H9 (cell line): ENCODE measurements at regions not wholly inside any gene's neighbourhood (a gene's known extent, or its start where the extent isn't known, plus 50 kb on each side); places are given as distances from the start of the nearest gene placed in this dataset.
"Not testable (repeated sequence)": the region's sequence is repeated elsewhere in the genome, so short reads cannot be mapped to it uniquely, and the experiment has no call there.

ENCODE experiments used
- DNase-seq: peaks from one replicate; pipeline ENCODE4 v3.0.0-alpha.2; 2017
- H2AFZ ChIP-seq: one replicate; pipeline ENCODE4 v1.6.1; 2013; ENCODE audit warnings: mild to moderate bottlenecking, low read length, control low read depth, moderate library complexity
- H2AK5ac ChIP-seq: 2 replicates; pipeline ENCODE4 v1.6.1; 2013; ENCODE audit warnings: low read length, control low read depth, mixed read lengths; ENCODE audit not compliant: insufficient read length
- H2BK120ac ChIP-seq: one replicate; pipeline ENCODE4 v1.6.1; 2013; ENCODE audit warnings: low read depth, mild to moderate bottlenecking, low read length, control low read depth, inconsistent platforms; ENCODE audit not compliant: poor library complexity, severe bottlenecking
- H2BK12ac ChIP-seq: 2 replicates; pipeline ENCODE4 v1.6.1; 2013; ENCODE audit warnings: low read length, control low read depth, mixed read lengths, low read depth; ENCODE audit not compliant: insufficient read length
- H2BK15ac ChIP-seq: 2 replicates; pipeline ENCODE4 v1.6.1; 2013; ENCODE audit warnings: low read depth, low read length, control low read depth
- H2BK20ac ChIP-seq: one replicate; pipeline ENCODE4 v1.6.1; 2013; ENCODE audit warnings: low read depth, mild to moderate bottlenecking, low read length, control low read depth, inconsistent platforms; ENCODE audit not compliant: poor library complexity, severe bottlenecking
- H2BK5ac ChIP-seq: 2 replicates; pipeline ENCODE4 v1.6.1; 2013; ENCODE audit warnings: low read length, control low read depth, mixed read lengths; ENCODE audit not compliant: insufficient read length
- H3K14ac ChIP-seq: 2 replicates; pipeline ENCODE4 v1.6.1; 2013; ENCODE audit warnings: low read length, control low read depth; ENCODE audit not compliant: insufficient read depth
- H3K18ac ChIP-seq: 2 replicates; pipeline ENCODE4 v1.6.1; 2013; ENCODE audit warnings: low read depth, mild to moderate bottlenecking, mixed read lengths, low read length, control low read depth; ENCODE audit not compliant: insufficient read length
- H3K23ac ChIP-seq: 2 replicates; pipeline ENCODE4 v1.6.1; 2013; ENCODE audit warnings: low read length, control low read depth, mixed read lengths, low read depth; ENCODE audit not compliant: insufficient read length
- H3K23me2 ChIP-seq: 2 replicates; pipeline ENCODE4 v1.6.1; 2013; ENCODE audit warnings: low read depth, mild to moderate bottlenecking, mixed read lengths, low read length, control low read depth; ENCODE audit not compliant: insufficient read length, poor library complexity, severe bottlenecking
- H3K27ac ChIP-seq: 2 replicates; pipeline ENCODE4 v1.5.1; 2013; ENCODE audit warnings: low read length, control low read depth, mixed read lengths, low read depth; ENCODE audit not compliant: insufficient read length
- H3K27me3 ChIP-seq: 2 replicates; pipeline ENCODE4 v1.6.1; 2013; ENCODE audit warnings: low read length, control low read depth, inconsistent platforms; ENCODE audit not compliant: insufficient read depth
- H3K4ac ChIP-seq: 2 replicates; pipeline ENCODE4 v1.6.1; 2013; ENCODE audit warnings: low read depth, mild to moderate bottlenecking, control low read depth, inconsistent platforms, low read length, moderate library complexity
- H3K4me1 ChIP-seq: 2 replicates; pipeline ENCODE4 v1.6.1; 2013; ENCODE audit warnings: low read length, control low read depth, inconsistent platforms; ENCODE audit not compliant: insufficient read depth
- H3K4me2 ChIP-seq: 2 replicates; pipeline ENCODE4 v1.6.1; 2013; ENCODE audit warnings: low read length, control low read depth, mixed read lengths; ENCODE audit not compliant: insufficient read length, insufficient read depth
- H3K56ac ChIP-seq: 2 replicates; pipeline ENCODE4 v1.6.1; 2013; ENCODE audit warnings: low read depth, mild to moderate bottlenecking, mixed read lengths, low read length, control low read depth; ENCODE audit not compliant: insufficient read length
- H3K79me1 ChIP-seq: 2 replicates; pipeline ENCODE4 v1.6.1; 2013; ENCODE audit warnings: low read depth, mild to moderate bottlenecking, moderate library complexity, low read length, control low read depth, inconsistent platforms; ENCODE audit not compliant: insufficient read depth, poor library complexity, severe bottlenecking
- H3K79me2 ChIP-seq: 2 replicates; pipeline ENCODE4 v1.6.1; 2013; ENCODE audit warnings: low read length, control low read depth, inconsistent platforms; ENCODE audit not compliant: insufficient read depth
- H3K9ac ChIP-seq: 2 replicates; pipeline ENCODE4 v1.6.1; 2013; ENCODE audit warnings: low read length, control low read depth, mixed read lengths; ENCODE audit not compliant: insufficient read length; ENCODE audit errors: extremely low read depth
- H3K9me3 ChIP-seq: one replicate; pipeline ENCODE4 v1.6.1; 2013; ENCODE audit warnings: low read depth, low read length, inconsistent platforms; ENCODE audit not compliant: control insufficient read depth
- H3T11ph ChIP-seq: one replicate; pipeline ENCODE4 v1.6.1; 2013; ENCODE audit warnings: mild to moderate bottlenecking, low read length, control low read depth, inconsistent platforms
- H4K20me1 ChIP-seq: one replicate; pipeline ENCODE4 v1.6.1; 2013; ENCODE audit not compliant: control insufficient read depth, insufficient read length, insufficient read depth
- H4K5ac ChIP-seq: 2 replicates; pipeline ENCODE4 v1.6.1; 2013; ENCODE audit warnings: low read depth, mild to moderate bottlenecking, mixed read lengths, low read length, control low read depth; ENCODE audit not compliant: insufficient read length
- H4K8ac ChIP-seq: replicated peaks from 2 replicates; pipeline ENCODE4 v1.6.1; 2013; ENCODE audit warnings: low read length, control low read depth, mixed read lengths, low read depth; ENCODE audit not compliant: insufficient read length
- H4K91ac ChIP-seq: 2 replicates; pipeline ENCODE4 v1.6.1; 2013; ENCODE audit warnings: low read depth, mild to moderate bottlenecking, moderate library complexity, mixed read lengths, low read length, control low read depth; ENCODE audit not compliant: insufficient read length
- H3K27ac Mint-ChIP-seq, 3 experiments: 2 replicates in 2 of 3; 3 replicates in 1 of 3; pipeline ENCODE4 v1.8.0; 2020 to 2021; ENCODE audit warnings: mixed read lengths in 3 of 3, mild to moderate bottlenecking in 1 of 3, moderate library complexity in 1 of 3
- H3K27me3 Mint-ChIP-seq: 2 replicates; pipeline ENCODE4 v1.8.0; 2021; ENCODE audit warnings: low read depth, mild to moderate bottlenecking, moderate library complexity, mixed read lengths
- H3K36me3 Mint-ChIP-seq, 3 experiments: 2 replicates in 2 of 3; 3 replicates in 1 of 3; pipeline ENCODE4 v1.8.0; 2020 to 2021; ENCODE audit warnings: low read depth in 3 of 3, mixed read lengths in 3 of 3; ENCODE audit not compliant: insufficient read depth in 1 of 3
- H3K4me1 Mint-ChIP-seq, 2 experiments: 2 replicates each; pipeline ENCODE4 v1.8.0; 2020; ENCODE audit warnings: mixed read lengths in 2 of 2
- H3K4me3 Mint-ChIP-seq, 2 experiments: 2 replicates in 1 of 2; 3 replicates in 1 of 2; pipeline ENCODE4 v1.8.0; 2020 to 2021; ENCODE audit warnings: mild to moderate bottlenecking in 2 of 2, mixed read lengths in 2 of 2, moderate library complexity in 1 of 2
- H3K9me3 Mint-ChIP-seq, 2 experiments: 2 replicates in 1 of 2; 3 replicates in 1 of 2; pipeline ENCODE4 v1.8.0; 2020; ENCODE audit warnings: mild to moderate bottlenecking in 2 of 2, mixed read lengths in 2 of 2, moderate library complexity in 1 of 2
- CTCF ChIP-seq: fragments of 200-600 bp; sonication (generic); conservative IDR thresholded peaks from 3 replicates; pipeline ENCODE4 v1.8.0; 2021; ENCODE audit warnings: antibody characterized with exemption, mild to moderate bottlenecking
- WGBS: extraction: QIAGEN DNeasy Blood & Tissue Kit; methylation state at CpG from one replicate; pipeline ENCODE4 v1.1.7; 2013; ENCODE audit warnings: missing lambda C conversion rate, low lambda C conversion rate, mixed read lengths; ENCODE audit not compliant: insufficient read length; ENCODE audit errors: extremely low coverage; 5-methylcytosine and 5-hydroxymethylcytosine counted together

- Histone ChIP-seq H4K8ac (no peak overlapping the region), H4K5ac (no peak overlapping the region), H3K23me2 (no peaks in the 10 kb centered on the region), H2AK5ac (no peak overlapping the region), H3K9me3 (no peaks in the 10 kb centered on the region), H2BK12ac (no peak overlapping the region), H3K4me1 (peaks cover 8% of the 10 kb centered on the region), H4K20me1 (no peaks in the 10 kb centered on the region), H2BK20ac (no peak overlapping the region), H2BK120ac (no peak overlapping the region), H2AFZ (no peak overlapping the region), H3K27me3 (no peaks in the 10 kb centered on the region), H3K79me2 (no peaks in the 10 kb centered on the region), H4K91ac (no peak overlapping the region), H3K56ac (no peak overlapping the region), H3K27ac (peak overlapping the region; percentile 42), H2BK15ac (no peak overlapping the region), H3T11ph (no peak overlapping the region), H2BK5ac (no peak overlapping the region), H3K4ac (no peak overlapping the region), H3K18ac (no peak overlapping the region), H3K14ac (no peak overlapping the region), H3K9ac (no peak overlapping the region), H3K79me1 (no peaks in the 10 kb centered on the region), H3K4me2 (no peak overlapping the region), H3K23ac (no peak overlapping the region)
- H3K4me3 Mint-ChIP-seq: peak overlapping the region in 1 of 2 experiments; percentile 30; a peak in 2 of 5 replicates
- peak overlapping the region; percentile 64 to 98 (median 95); a peak in 5 of 7 replicates for H3K27ac Mint-ChIP-seq
- H3K4me1 Mint-ChIP-seq: peaks cover 16% of the 10 kb centered on the region in 2 experiments
- no peak for TF ChIP-seq CTCF
- DNase-seq: peak; percentile 96
- H3K9me3 Mint-ChIP-seq: peaks cover 0 to 4% of the 10 kb centered on the region in 2 experiments; a peak in 2 of 5 replicates
- no CpG with 5 or more reads among the region's 12 CpGs for WGBS
- peaks cover 0 to 4% (median 0%) of the 10 kb centered on the region in 3 experiments; a peak in 2 of 7 replicates for H3K36me3 Mint-ChIP-seq
- H3K27me3 Mint-ChIP-seq: no peaks in the 10 kb centered on the region
Observed at GRCh38 chr10:32139223-32140073, 83.2 kb upstream of the KIF5B start.

DNA sequence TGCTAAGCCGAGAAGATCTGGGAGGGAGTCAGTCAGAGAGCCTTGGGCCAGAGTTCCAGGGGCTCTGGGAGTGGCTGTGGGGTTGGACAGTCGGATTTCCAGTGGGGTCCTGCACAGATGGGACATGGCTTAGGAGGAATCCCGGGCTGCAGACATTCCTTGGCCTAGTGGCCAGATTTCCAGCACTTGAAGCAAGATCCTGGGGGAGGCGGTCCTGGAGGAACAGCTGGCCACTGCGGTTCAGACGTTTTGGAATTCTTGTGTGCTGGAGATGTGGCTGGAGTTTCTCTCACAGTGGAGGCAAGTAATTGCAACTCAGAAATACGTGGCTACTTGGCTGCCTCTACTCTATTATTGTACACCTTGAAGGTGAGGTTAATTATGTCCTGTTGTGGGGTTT, 80.7 kb upstream of the KIF5B start:
- not testable (repeated sequence) for H3K9me3 ChIP-seq, H3K4ac ChIP-seq, H3K14ac ChIP-seq, H3K9me3 Mint-ChIP-seq, H3K27me3 ChIP-seq, H2BK12ac ChIP-seq, H3K79me2 ChIP-seq, H3K4me3 Mint-ChIP-seq, H2BK5ac ChIP-seq, H4K20me1 ChIP-seq, H3K27me3 Mint-ChIP-seq, H3K18ac ChIP-seq, H3K79me1 ChIP-seq, H2BK120ac ChIP-seq, H4K5ac ChIP-seq, H3K4me1 ChIP-seq, H3K27ac ChIP-seq, H2BK15ac ChIP-seq, H2BK20ac ChIP-seq, DNase-seq, H2AFZ ChIP-seq, H2AK5ac ChIP-seq, H3K56ac ChIP-seq, H3K23ac ChIP-seq, H3K36me3 Mint-ChIP-seq, H3K23me2 ChIP-seq, H4K91ac ChIP-seq, H3T11ph ChIP-seq, H4K8ac ChIP-seq, H3K4me2 ChIP-seq, H3K9ac ChIP-seq, H3K27ac Mint-ChIP-seq
- WGBS: no CpG with 5 or more reads among the region's 7 CpGs
- peaks cover 27 to 28% of the 10 kb centered on the region in 2 experiments for H3K4me1 Mint-ChIP-seq
